Activated CD4-positive, alpha-beta T cell treated with anti-CD3 and anti-CD28 coated beads, Interleukin-2, Interleukin-4, amounts not matched to agents 100 ng/mL and 50 ng/mL, durations not matched to agents 16 hours and 8 hours (primary cell): ENCODE measurements at regions not wholly inside any gene's neighbourhood (a gene's known extent, or its start where the extent isn't known, plus 50 kb on each side); places are given as distances from the start of the nearest gene placed in this dataset.
"Not testable (repeated sequence)": the region's sequence is repeated elsewhere in the genome, so short reads cannot be mapped to it uniquely, and the experiment has no call there.

Source experiments
- DNase-seq: peaks from one replicate; pipeline ENCODE4 v3.0.0-alpha.2; 2020; ENCODE audit warnings: low spot score

GRCh38 chr4:86413426-86413825 lies 53.6 kb upstream of the MAPK10 start:
- DNase-seq, result not testable (repeated sequence)

- no peak for DNase-seq
Observed at GRCh38 chr4:86414686-86415085, 54.8 kb upstream of the MAPK10 start.

GRCh38 chr4:86416081-86416480 lies 56.2 kb upstream of the MAPK10 start:
- no peak for DNase-seq

DNA sequence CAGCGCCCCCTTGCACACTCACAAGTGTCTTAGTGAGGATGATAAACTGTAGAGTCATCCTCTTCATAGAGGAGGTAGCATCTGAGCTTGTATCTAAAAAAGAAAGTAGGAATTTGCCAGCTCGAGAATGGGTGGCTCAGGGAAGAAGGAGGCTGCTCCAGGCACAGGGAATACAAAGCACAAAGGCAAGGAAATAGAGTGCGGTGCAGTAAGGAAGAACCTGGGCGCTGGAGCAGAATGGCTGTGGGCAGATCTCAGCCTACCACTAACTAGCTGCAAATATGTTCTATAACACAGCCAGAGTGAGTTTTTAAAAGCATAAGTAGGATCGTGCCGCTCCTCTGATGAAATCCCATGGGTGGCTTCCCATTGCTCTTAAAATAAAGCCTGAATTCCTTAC lies 61.6 kb upstream of the MAPK10 start:
- no peak for DNase-seq

GRCh38 chr4:86431543-86432116 lies 71.8 kb upstream of the MAPK10 start:
- no peak for DNase-seq

DNA sequence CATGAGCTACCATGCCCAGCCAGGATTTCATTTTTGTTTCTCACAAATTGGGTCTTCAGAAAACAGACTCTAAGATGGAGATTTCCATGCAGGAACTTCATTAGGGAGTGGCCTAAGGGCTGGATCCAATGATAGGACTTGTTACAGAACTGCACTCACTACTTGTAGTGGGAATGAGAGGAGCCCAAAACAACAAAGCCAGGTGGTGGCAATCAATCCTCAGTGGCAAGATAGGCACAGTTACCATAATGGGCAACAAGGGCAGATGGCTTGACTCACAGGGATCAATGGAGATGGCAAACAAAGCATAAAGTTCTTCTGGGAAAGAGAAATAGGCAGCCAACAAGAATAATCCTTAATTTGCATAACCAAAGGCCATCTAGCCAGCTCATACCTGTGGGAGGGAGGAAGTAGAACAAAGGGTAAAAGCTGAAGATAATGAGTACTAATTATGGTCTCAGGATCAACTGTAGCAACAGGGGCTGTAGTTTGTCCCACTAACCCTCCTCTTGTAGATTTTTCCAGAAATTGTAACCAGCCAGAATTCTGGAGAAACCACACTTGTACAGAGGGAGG lies 72.8 kb upstream of the MAPK10 start:
- no peak for DNase-seq

DNA sequence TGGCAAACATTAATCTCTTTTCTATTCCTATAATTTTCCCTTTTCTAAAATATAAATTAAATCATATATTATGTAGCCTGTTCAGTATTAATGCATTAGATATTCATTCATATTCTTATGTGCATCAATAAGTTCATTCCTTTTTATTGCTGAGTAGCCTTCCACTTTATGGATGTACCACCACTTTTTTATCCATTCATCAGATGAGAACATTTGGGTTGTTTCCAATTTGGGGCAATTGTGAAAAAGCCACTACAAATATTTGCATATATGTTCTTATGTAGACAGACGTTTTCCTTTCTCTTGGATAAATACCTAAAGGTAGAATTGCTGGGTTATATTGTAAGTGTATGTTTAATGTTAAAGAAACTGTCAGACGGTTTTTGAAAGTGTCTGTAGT lies 79.4 kb upstream of the MAPK10 start:
- DNase-seq, result no peak

DNA sequence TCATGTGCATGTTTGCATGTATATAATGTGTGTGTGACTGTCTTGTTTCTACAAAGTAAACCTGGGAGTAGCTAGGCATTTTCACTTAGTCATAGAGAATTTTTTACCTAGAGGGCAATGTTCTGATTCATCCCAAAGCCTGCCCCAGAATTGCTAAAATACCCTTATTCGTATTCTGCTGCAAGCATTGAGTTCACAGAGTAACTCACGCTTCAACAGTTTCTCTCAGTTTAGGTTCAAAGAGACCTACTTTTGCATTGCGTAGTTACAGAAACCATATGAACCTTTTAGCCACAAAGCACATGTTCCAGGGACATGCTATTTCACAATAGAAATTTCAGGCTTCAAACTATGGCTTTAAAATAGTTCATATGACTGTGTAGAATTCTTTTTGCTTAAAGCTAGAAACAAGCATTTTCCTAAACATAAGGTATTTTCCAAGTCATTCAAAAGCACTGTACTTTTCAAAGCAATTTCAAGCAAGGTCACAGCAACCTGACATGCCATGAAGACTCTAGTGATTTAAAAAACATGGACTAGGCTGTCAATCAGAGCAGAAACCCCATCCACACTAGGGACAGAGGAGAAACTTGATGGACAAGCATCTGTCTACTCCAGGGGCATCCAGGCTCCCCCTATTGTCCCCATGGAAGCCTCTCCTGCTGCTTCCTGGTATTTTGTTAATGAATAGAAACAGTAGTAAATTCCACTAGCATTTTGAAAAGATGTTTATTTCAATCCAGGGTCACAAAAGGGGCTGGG lies 81.5 kb upstream of the MAPK10 start:
- DNase-seq, result no peak

GRCh38 chr4:86442881-86443280 lies 83.0 kb upstream of the MAPK10 start:
- DNase-seq, result no peak

- DNase-seq, result no peak
Observed at GRCh38 chr4:86443495-86443894, 83.6 kb upstream of the MAPK10 start.

DNA sequence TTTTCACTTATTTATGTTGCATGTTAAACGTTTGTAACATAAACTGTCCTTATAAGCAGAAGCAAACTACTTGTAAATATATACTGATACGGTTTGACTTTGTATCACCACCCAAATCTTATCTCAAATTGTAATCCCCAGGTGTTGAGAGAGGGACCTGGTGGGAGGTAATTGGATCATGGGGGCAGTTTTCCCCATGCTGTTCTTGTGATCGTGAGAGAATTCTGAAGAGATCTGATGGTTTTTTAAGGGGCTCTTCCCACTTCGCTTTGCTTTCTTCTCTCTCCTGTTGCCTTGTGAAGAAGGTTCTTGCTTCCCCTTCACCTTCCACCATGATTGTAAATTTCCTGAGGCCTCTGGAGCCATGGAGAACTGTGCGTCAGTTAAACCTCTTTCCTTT lies 87.1 kb upstream of the MAPK10 start:
- no peak for DNase-seq

- no peak for DNase-seq
Observed at GRCh38 chr4:86448871-86449270, 89.0 kb upstream of the MAPK10 start.

DNA sequence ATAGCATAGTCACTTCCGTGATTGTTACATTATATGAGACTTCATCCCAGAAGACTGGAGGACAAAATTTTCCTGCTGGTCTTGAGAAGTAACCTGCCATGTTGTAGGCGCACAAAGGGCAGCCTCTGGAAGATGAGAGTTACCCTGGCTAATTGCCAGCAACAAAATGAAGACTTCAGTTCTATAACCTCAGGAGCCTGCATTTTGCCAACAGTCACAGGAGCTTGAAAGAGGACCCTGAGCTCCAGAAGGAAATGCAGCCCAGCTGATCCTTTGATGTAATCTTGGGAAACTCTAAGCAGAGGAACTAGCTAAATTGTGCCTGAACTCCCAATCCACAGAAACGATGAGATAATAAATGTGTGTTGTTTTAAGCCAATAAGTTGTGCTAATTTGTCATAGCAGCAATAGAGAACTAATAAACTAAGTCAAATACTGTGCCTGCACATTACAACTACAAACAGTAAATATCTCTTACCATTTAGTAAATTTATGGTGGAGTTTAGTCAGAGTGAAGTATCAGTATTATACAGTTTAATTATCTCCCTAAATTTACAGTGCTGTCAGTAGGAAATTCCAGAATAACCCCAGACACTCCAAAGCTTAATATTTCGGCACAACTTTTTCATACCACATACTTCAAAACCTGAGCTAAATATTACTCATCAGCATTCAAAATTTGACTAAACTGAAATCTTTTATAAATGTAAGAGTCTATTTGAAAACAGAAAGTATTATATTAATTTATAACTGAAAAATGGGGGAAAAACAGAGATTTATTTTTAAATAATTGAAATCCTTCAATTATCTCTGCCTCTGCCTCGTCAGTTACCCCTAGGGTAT lies 90.1 kb upstream of the MAPK10 start:
- DNase-seq, result no peak

DNA sequence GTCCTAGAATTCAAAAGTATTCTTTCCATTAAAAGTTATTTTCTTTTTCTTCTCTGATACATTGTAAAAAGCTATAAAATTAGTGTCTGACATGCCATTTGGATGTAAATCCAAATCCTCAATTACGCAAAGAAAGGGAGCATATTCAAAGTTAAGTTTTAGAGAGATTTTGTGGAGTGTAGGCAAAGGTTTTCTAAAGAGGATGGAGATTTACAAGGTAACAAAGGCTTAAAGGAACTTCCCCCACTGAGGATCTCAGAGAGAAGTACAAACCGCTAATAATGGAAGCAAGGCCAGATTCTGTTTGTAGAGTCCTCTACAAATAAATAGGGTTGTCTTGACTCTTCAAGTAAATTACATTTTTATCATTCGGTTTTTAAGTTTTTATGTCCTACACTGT lies 91.0 kb upstream of the MAPK10 start:
- DNase-seq, result no peak

- DNase-seq, result no peak
Observed at GRCh38 chr4:86451560-86452330, 91.9 kb upstream of the MAPK10 start.

- no peak for DNase-seq
Observed at GRCh38 chr4:86452422-86452891, 92.6 kb upstream of the MAPK10 start.

DNA sequence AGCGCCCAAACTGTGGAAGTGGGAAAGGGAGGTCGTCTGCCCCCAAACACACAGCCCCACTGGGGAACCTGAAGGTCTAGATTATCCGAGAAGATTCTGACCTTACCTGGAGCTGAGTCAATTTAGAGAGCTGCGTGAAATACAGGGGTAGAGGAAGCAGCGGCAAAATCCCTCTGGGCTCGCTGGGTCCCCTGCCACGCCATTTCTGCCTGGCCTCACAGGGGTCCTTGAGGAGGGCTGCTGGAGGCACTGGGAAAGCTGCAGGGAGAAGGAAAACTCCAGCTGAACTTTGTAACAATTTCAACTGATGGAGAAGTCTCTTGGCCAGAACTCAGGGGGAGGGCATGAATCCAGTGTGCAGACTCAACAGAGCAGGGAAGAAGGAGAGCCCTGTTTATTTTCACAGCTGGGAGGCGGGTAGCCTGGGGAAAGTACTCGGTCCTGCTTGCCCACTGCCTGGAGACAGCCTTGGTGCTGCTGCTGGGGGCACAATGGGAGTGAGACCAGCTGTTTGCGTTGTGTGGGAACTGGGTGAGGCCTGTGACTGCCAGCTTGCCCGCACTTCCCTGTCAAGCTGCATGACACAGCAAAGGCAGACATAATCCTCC lies 93.2 kb upstream of the MAPK10 start:
- no peak for DNase-seq

DNA sequence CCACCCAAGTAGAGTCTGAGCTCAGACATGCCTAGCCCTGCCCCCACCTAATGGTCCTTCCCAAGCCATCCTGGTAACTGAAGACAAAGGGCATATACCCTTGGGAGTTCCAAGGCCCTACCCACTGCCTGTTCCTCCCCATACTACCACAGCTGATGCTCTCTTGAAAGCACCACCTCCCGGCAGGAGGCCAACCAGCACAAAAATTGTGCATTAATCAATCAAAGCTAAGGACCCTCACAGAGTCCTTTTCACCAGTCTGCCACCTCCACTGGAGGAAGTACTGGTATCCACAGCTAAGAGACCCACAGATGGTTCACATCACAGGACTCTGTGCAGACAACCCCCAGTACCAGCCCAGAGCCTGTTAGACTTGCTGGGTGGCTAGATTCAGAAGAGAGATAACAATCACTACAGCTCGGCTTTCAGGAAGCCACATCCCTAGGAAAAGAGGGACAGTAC lies 93.8 kb upstream of the MAPK10 start:
- DNase-seq, result not testable (repeated sequence)

DNA sequence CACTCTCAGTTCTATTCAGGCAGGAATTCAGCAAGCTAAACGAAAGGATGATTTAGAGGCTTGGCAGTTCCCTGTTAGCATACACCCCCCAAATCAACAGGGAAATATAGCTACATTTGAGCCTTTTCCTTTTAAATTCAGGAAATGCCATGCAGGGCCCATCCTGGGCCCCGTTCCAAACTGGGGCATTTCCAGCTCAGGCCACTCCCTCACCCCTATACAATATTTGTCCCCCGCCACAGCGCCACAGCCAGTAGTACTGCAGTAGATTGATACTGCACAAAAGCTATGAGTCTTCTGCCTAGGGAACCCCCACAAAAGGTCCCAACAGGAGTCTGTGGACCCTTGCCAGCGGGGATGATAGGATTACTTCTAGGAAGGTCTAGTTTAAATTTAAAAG lies 102.0 kb upstream of the MAPK10 start:
- no peak for DNase-seq

GRCh38 chr4:86472377-86473019 lies 112.6 kb upstream of the MAPK10 start:
- no peak for DNase-seq

- DNase-seq, result not testable (repeated sequence)
Observed at GRCh38 chr4:86478151-86478550, 116.0 kb upstream of the PTPN13 start.
